Ishikawa (cell line): ENCODE measurements at regions not wholly inside any gene's neighbourhood (a gene's known extent, or its start where the extent isn't known, plus 50 kb on each side); places are given as distances from the start of the nearest gene placed in this dataset.

Source experiments
- CEBPB ChIP-seq: IDR thresholded peaks from 2 replicates; pipeline ENCODE4 v1.6.1; 2012
- CREB1 ChIP-seq: IDR thresholded peaks from 2 replicates; pipeline ENCODE4 v1.6.1; 2012; ENCODE audit warnings: low read depth
- EGR1 ChIP-seq: IDR thresholded peaks from 2 replicates; pipeline ENCODE4 v1.6.1; 2012
- EP300 ChIP-seq: IDR thresholded peaks from 2 replicates; pipeline ENCODE4 v1.6.1; 2012; ENCODE audit warnings: borderline replicate concordance
- FOXM1 ChIP-seq: IDR thresholded peaks from 2 replicates; pipeline ENCODE4 v1.6.1; 2012; ENCODE audit warnings: low read depth, borderline replicate concordance
- NFIC ChIP-seq: IDR thresholded peaks from 2 replicates; pipeline ENCODE4 v1.6.1; 2012
- RAD21 ChIP-seq: IDR thresholded peaks from 2 replicates; pipeline ENCODE4 v1.6.1; 2012; ENCODE audit warnings: low read depth
- TAF1 ChIP-seq: IDR thresholded peaks from 2 replicates; pipeline ENCODE4 v1.6.1; 2012; ENCODE audit warnings: low read depth, mild to moderate bottlenecking
- TCF12 ChIP-seq: IDR thresholded peaks from 2 replicates; pipeline ENCODE4 v1.6.1; 2012; ENCODE audit warnings: low read depth
- TEAD4 ChIP-seq: IDR thresholded peaks from 2 replicates; pipeline ENCODE4 v1.6.1; 2012
- YY1 ChIP-seq: IDR thresholded peaks from 2 replicates; pipeline ENCODE4 v1.6.1; 2012; ENCODE audit warnings: low read depth
- ZBTB7A ChIP-seq: IDR thresholded peaks from 2 replicates; pipeline ENCODE4 v1.6.1; 2012; ENCODE audit warnings: low read depth
- TF ChIP-seq, protein P1 (sequence below): IDR thresholded peaks from 2 replicates; pipeline ENCODE4 v1.6.1; 2012
- TF ChIP-seq, protein P2 (sequence below): IDR thresholded peaks from 2 replicates; pipeline ENCODE4 v1.6.1; 2012
- TF ChIP-seq, protein P3 (sequence below): IDR thresholded peaks from 2 replicates; pipeline ENCODE4 v1.6.1; 2012; ENCODE audit warnings: low read depth, mild to moderate bottlenecking

DNA sequence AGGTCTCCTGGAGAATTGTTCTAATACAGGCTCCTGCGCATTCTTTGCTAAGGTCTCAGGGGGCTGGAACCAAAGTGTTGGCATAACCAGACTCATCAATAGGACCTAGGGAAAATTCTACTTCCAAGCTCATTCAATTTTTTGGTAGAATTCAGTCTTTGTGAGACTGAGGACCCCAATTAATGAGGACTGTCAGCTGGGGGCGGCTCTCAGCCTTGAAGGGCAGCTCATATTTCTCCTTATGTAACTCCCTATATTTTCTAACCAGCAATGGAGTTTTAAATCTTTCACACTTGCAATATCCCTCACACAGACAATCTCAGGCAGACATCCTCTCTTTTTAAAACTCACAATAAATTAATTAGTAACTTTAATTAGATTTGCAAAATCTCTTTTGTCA is 476.4 kb upstream of the LRFN5 start:
- TF ChIP-seq ZBTB7A = no peak

DNA sequence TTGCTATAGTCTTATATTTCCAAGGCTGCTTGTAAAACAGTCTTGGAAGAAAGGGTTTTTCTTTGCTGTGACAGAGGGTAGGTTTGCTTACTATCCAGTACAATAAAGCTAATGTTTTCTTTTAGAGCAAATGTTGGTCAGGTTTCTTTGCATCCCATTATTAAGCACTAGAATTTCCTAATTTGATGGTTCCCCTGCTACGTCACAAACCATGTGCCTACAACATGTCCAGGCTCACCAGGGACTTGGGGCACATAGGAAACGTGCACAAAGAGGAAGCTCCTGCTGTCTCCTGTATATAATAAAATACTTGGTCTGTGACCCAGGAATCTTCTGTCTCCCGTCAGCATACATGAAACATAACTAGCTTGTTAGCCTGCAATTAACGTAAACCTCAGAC is 486.3 kb upstream of the LRFN5 start:
- TF ChIP-seq TAF1 (no peak), NFIC (no peak), CREB1 (no peak), YY1 (no peak), FOXM1 (no peak), RAD21 (no peak)
- TF ChIP-seq, protein P1, sequence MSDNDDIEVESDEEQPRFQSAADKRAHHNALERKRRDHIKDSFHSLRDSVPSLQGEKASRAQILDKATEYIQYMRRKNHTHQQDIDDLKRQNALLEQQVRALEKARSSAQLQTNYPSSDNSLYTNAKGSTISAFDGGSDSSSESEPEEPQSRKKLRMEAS = no peak

DNA sequence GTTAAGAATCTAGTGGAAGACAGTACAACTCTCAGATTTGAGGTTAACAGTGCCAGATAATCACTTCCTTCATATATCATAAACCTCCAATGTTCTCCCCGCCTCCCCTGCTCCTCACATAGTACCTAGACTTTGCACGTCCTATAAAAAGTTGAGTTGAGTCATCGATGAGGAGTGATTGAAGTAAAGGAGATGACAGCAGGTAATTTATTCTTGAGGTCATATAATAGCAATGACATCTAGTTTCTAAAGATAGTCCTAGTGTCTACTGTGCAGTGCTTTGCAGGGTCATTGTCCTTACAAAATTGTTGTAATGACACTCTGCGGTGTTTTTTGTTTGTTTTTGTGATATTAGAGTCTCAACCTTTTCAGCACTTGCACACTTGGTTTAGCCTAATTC is 510.5 kb upstream of the LRFN5 start:
- no peak for TF ChIP-seq CEBPB
- no peak for TF ChIP-seq TEAD4
- no peak for TF ChIP-seq YY1
- TF ChIP-seq TAF1 = no peak
- TF ChIP-seq, protein P1 = no peak
- TF ChIP-seq TCF12 = no peak
- no peak for TF ChIP-seq EGR1
- TF ChIP-seq RAD21 = no peak
- TF ChIP-seq, protein P2, sequence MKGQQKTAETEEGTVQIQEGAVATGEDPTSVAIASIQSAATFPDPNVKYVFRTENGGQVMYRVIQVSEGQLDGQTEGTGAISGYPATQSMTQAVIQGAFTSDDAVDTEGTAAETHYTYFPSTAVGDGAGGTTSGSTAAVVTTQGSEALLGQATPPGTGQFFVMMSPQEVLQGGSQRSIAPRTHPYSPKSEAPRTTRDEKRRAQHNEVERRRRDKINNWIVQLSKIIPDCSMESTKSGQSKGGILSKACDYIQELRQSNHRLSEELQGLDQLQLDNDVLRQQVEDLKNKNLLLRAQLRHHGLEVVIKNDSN = no peak
- TF ChIP-seq ZBTB7A = no peak
- no peak for TF ChIP-seq NFIC
- TF ChIP-seq, protein P3, sequence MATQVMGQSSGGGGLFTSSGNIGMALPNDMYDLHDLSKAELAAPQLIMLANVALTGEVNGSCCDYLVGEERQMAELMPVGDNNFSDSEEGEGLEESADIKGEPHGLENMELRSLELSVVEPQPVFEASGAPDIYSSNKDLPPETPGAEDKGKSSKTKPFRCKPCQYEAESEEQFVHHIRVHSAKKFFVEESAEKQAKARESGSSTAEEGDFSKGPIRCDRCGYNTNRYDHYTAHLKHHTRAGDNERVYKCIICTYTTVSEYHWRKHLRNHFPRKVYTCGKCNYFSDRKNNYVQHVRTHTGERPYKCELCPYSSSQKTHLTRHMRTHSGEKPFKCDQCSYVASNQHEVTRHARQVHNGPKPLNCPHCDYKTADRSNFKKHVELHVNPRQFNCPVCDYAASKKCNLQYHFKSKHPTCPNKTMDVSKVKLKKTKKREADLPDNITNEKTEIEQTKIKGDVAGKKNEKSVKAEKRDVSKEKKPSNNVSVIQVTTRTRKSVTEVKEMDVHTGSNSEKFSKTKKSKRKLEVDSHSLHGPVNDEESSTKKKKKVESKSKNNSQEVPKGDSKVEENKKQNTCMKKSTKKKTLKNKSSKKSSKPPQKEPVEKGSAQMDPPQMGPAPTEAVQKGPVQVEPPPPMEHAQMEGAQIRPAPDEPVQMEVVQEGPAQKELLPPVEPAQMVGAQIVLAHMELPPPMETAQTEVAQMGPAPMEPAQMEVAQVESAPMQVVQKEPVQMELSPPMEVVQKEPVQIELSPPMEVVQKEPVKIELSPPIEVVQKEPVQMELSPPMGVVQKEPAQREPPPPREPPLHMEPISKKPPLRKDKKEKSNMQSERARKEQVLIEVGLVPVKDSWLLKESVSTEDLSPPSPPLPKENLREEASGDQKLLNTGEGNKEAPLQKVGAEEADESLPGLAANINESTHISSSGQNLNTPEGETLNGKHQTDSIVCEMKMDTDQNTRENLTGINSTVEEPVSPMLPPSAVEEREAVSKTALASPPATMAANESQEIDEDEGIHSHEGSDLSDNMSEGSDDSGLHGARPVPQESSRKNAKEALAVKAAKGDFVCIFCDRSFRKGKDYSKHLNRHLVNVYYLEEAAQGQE = no peak
- no peak for TF ChIP-seq EP300
- no peak for TF ChIP-seq FOXM1
- no peak for TF ChIP-seq CREB1

DNA sequence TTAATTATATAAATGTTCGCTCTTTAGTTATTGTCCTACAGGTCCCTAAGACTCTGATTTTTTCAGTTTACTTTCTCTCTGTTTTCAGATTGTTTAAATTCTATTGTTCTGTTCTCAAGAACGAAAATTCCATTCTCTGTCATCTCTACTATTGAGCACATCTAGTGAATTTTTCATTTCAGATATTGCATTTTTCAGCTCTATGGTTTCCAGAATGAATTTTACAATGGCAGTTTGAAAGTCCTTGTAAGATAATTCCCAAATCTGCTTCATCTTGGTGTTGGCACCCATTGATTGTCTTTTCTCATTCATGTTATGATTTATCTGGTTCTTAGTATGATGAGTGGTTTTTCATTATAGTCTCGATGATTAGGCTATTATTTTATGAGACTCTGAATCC is 519.6 kb upstream of the LRFN5 start:
- TF ChIP-seq TCF12 (no peak), ZBTB7A (no peak), YY1 (no peak), RAD21 (no peak), TEAD4 (no peak), CREB1 (no peak), FOXM1 (no peak), CEBPB (no peak), EP300 (no peak), TAF1 (no peak)
- TF ChIP-seq, protein P1 = no peak
- TF ChIP-seq, protein P3 = no peak

DNA sequence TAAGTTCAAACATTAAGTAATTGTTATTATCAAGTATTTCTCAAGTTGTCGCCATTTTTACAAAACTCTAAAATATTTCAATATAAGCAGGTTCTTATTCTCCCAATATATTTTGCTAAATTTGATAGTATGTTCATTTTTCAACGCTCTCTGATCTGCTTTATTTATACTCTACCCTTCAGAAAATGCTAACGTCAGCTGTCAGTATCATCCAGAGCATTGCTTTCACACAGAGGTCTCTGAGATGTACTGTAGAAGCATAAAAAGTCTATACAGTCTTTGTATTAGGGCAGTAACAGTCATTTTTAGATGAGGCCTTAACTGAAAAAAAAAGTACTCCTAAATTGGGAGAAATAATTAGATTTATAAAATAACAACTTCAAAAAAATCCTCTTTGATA is 533.1 kb upstream of the LRFN5 start:
- no peak for TF ChIP-seq RAD21
- no peak for TF ChIP-seq NFIC
- TF ChIP-seq TCF12 = no peak
- TF ChIP-seq, protein P2 = no peak
- TF ChIP-seq CEBPB = no peak
- no peak for TF ChIP-seq TEAD4
- TF ChIP-seq TAF1 = no peak
- no peak for TF ChIP-seq CREB1
- TF ChIP-seq EGR1 = no peak
- TF ChIP-seq, protein P3 = no peak
- TF ChIP-seq ZBTB7A = no peak
- TF ChIP-seq EP300 = no peak
